WTC11 (cell line): ENCODE measurements at regions not wholly inside any gene's neighbourhood (a gene's known extent, or its start where the extent isn't known, plus 50 kb on each side); places are given as distances from the start of the nearest gene placed in this dataset.

Source experiments
- TEAD1 ChIP-seq: sonication (generic); formaldehyde crosslinking; IDR thresholded peaks from 2 replicates; pipeline ENCODE4 v1.8.0; 2022; ENCODE audit warnings: mild to moderate bottlenecking, missing genetic modification reagents
- TF ChIP-seq, protein P1 (sequence below): fragments of 200-600 bp; IDR thresholded peaks from 2 replicates; pipeline ENCODE4 v1.8.0; 2022; ENCODE audit warnings: antibody characterized with exemption

DNA sequence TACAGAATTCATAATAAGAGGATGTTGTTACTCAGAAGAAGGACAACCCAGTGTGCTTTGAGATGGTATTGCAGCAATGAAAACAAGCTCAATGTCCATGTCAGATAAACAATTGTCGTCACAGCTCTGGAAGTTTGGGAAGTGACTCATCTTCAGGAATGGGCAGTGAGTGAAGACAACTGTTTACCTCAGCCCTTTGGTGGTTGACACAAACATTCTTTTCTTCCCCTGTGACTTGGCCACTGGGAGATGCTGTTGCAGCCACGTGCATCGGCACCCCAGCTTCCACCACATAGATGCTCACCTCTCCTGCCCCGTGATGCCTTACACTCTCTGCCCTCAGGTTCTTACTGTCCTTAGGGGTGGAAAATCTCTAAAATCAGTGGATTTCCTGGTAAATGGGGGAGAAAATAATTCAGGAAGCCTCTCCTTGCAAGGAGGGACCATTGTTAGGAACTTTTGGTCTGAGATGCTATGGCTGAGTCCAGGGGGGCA lies 114.1 kb upstream of the GALNT15 start:
- TF ChIP-seq TEAD1: no peak
- TF ChIP-seq, protein P1, sequence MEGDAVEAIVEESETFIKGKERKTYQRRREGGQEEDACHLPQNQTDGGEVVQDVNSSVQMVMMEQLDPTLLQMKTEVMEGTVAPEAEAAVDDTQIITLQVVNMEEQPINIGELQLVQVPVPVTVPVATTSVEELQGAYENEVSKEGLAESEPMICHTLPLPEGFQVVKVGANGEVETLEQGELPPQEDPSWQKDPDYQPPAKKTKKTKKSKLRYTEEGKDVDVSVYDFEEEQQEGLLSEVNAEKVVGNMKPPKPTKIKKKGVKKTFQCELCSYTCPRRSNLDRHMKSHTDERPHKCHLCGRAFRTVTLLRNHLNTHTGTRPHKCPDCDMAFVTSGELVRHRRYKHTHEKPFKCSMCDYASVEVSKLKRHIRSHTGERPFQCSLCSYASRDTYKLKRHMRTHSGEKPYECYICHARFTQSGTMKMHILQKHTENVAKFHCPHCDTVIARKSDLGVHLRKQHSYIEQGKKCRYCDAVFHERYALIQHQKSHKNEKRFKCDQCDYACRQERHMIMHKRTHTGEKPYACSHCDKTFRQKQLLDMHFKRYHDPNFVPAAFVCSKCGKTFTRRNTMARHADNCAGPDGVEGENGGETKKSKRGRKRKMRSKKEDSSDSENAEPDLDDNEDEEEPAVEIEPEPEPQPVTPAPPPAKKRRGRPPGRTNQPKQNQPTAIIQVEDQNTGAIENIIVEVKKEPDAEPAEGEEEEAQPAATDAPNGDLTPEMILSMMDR: no peak
